Activated CD8-positive, alpha-beta T cell treated with anti-CD3 and anti-CD28 coated beads, Interleukin-2, amount 10 ng/mL, durations not matched to agents 7 days and 5 days (primary cell): ENCODE measurements at regions not wholly inside any gene's neighbourhood (a gene's known extent, or its start where the extent isn't known, plus 50 kb on each side); places are given as distances from the start of the nearest gene placed in this dataset.

Experiments used
- ATAC-seq: fragments of 150-1000 bp; cut with Tn5 transposase; one replicate; pipeline ENCODE4 v1.10.0; 2021; ENCODE audit warnings: moderate library complexity
- CTCF ChIA-PET: fragments of 350-600 bp; sonication (Branson Sonifier 250); formaldehyde crosslinking; loops from one replicate; lab custom pipeline; 2021; ENCODE audit warnings: antibody characterized with exemption; lab: Charles Lee
- POLR2A ChIA-PET: fragments of 350-600 bp; sonication (Branson Sonifier 250); formaldehyde crosslinking; loops from one replicate; lab custom pipeline; 2021; ENCODE audit warnings: antibody characterized with exemption; lab: Charles Lee
- DNase-seq: peaks from one replicate; pipeline ENCODE4 v3.0.0-alpha.2; 2020
- H3K27ac Mint-ChIP-seq: one replicate; pipeline ENCODE4 v1.8.0; 2021; ENCODE audit warnings: mild to moderate bottlenecking, mixed read lengths
- H3K27me3 Mint-ChIP-seq: one replicate; pipeline ENCODE4 v1.8.0; 2021; ENCODE audit warnings: low read depth, mixed read lengths
- H3K36me3 Mint-ChIP-seq: one replicate; pipeline ENCODE4 v1.8.0; 2021; ENCODE audit warnings: low read depth, mixed read lengths
- H3K4me1 Mint-ChIP-seq: one replicate; pipeline ENCODE4 v1.8.0; 2021; ENCODE audit warnings: low read depth, mixed read lengths
- H3K4me3 Mint-ChIP-seq: one replicate; pipeline ENCODE4 v1.8.0; 2021; ENCODE audit warnings: mild to moderate bottlenecking, mixed read lengths
- H3K9me3 Mint-ChIP-seq: one replicate; pipeline ENCODE4 v1.8.0; 2022; ENCODE audit warnings: mixed read lengths; ENCODE audit not compliant: insufficient read depth

DNA sequence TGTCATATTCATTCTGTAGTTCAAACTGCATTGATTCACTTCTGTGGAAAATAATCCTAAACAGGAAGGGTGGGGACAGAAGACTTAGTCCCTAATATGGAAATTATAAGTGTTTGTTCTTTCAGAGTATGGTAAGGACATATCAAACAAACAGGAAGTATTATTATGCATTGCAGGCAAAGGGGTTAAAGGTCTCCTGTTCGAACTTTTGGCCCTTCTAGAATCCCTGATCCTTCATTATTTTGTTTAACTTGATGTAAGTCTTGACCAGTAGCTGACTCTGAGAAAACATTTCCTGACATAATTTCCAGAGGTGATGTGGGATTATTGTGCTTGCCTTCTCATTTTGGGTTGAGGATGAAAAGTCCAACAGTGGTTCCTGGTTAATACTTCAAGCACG, 215.4 kb upstream of the ADGRL2 start:
- Mint-ChIP-seq H3K4me1 (no peaks in the 10 kb centered on the region), H3K27ac (no peak overlapping the region), H3K36me3 (no peaks in the 10 kb centered on the region), H3K9me3 (no peaks in the 10 kb centered on the region), H3K27me3 (no peaks in the 10 kb centered on the region), H3K4me3 (no peak overlapping the region)
- CTCF ChIA-PET, result no interaction called here
- POLR2A ChIA-PET, result no interaction called here
- no peak for DNase-seq
- ATAC-seq, result no peak

DNA sequence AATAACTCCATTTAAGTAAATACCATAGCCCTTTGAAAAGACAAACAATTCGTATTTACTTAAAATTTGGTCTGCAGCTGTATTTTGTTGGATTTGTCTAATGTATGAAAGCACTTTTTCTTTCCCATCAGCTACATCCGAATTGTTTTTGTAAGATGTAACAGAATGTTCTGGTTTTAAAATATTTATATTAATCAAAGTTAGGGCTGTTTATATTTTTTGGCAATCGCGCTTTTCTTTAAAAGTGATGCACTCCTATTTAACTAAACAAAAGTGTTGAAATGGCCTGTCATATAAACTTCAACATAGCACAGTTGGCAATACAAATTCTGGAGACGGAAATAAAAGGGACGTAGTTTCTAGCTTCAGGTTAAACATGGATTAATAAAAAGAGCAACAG, 216.3 kb upstream of the ADGRL2 start:
- POLR2A ChIA-PET, result no interaction called here
- H3K27ac Mint-ChIP-seq, result no peak overlapping the region
- H3K36me3 Mint-ChIP-seq, result no peaks in the 10 kb centered on the region
- H3K27me3 Mint-ChIP-seq, result no peaks in the 10 kb centered on the region
- no peak for ATAC-seq
- DNase-seq, result no peak
- no peaks in the 10 kb centered on the region for H3K9me3 Mint-ChIP-seq
- H3K4me1 Mint-ChIP-seq, result no peaks in the 10 kb centered on the region
- no peak overlapping the region for H3K4me3 Mint-ChIP-seq
- CTCF ChIA-PET, result no interaction called here

DNA sequence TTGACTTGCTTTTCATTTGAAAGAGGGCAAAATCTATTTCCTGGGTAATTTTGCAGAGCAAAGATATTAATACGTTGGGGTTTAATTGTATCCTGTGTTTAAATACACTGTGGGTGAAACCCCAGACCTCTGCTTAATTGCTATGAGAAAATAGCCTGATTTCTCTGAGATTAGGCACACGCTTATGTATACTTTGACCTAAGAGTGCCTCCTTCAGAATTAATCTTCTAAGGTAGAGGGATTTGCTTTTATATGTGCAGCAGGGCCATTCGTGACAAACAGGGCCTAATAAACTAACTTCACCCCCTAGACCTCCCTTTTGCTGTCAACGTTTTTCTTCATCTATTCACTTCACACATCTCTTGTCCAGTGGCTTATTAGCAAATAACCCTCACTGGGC, 216.9 kb upstream of the ADGRL2 start:
- no peaks in the 10 kb centered on the region for H3K4me1 Mint-ChIP-seq
- no peak overlapping the region for H3K27ac Mint-ChIP-seq
- H3K36me3 Mint-ChIP-seq, result no peaks in the 10 kb centered on the region
- POLR2A ChIA-PET, result no interaction called here
- ATAC-seq (no peak), DNase-seq (no peak)
- no peak overlapping the region for H3K4me3 Mint-ChIP-seq
- CTCF ChIA-PET, result no interaction called here
- H3K27me3 Mint-ChIP-seq, result no peaks in the 10 kb centered on the region
- H3K9me3 Mint-ChIP-seq, result no peaks in the 10 kb centered on the region

DNA sequence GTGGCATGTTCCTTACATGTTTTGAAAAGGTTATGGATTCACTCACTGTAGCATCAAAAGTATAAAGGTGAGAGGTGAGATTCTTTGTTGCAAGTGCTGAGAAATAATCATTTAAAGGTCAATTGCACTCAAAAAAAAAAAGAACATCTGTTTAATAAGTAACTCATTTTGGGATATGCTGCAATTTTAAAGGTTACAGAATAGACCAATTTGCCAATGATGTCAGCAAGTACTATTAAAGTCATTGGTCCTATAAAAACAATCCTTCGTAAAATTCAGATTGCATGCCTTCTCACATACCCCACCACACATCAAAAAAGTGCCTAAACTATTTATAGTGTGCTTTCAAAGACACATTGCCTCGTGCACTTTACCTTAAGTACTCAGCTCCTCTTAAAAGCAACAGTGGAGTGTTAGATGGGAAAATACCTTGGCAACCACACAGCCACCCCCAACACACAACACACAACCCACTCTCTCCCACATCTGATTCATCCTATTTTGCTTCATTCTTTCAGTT, 218.2 kb upstream of the ADGRL2 start:
- H3K4me3 Mint-ChIP-seq, result no peak overlapping the region
- CTCF ChIA-PET, result no interaction called here
- H3K36me3 Mint-ChIP-seq, result no peaks in the 10 kb centered on the region
- no peaks in the 10 kb centered on the region for H3K9me3 Mint-ChIP-seq
- no peaks in the 10 kb centered on the region for H3K4me1 Mint-ChIP-seq
- no peak for DNase-seq
- no peak overlapping the region for H3K27ac Mint-ChIP-seq
- no peak for ATAC-seq
- POLR2A ChIA-PET, result no interaction called here
- H3K27me3 Mint-ChIP-seq, result no peaks in the 10 kb centered on the region

DNA sequence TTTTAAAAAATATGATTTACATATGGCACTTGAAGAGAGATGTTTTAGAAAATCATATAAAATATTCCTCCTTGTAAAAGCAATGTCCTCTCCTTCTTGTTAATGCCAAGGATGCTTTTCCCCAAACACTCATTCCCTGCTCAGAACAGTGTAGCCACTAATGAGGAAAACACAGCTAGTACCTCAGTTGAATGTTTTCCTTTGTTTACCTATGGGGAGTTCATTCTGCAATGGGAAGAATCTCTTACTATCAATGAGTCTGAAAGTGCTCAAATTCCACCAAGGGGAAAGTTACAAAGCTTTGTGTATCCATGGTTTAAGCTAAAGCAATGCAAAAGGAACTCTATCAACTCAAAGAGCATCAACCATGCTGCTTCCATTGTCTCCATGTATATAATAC, 221.9 kb upstream of the ADGRL2 start:
- ChIA-PET POLR2A (no interaction called here), CTCF (no interaction called here)
- ATAC-seq (no peak), DNase-seq (no peak)
- H3K4me3 Mint-ChIP-seq, result no peak overlapping the region
- H3K27me3 Mint-ChIP-seq, result no peaks in the 10 kb centered on the region
- H3K9me3 Mint-ChIP-seq, result no peaks in the 10 kb centered on the region
- H3K36me3 Mint-ChIP-seq, result no peaks in the 10 kb centered on the region
- H3K4me1 Mint-ChIP-seq, result no peaks in the 10 kb centered on the region
- no peak overlapping the region for H3K27ac Mint-ChIP-seq

DNA sequence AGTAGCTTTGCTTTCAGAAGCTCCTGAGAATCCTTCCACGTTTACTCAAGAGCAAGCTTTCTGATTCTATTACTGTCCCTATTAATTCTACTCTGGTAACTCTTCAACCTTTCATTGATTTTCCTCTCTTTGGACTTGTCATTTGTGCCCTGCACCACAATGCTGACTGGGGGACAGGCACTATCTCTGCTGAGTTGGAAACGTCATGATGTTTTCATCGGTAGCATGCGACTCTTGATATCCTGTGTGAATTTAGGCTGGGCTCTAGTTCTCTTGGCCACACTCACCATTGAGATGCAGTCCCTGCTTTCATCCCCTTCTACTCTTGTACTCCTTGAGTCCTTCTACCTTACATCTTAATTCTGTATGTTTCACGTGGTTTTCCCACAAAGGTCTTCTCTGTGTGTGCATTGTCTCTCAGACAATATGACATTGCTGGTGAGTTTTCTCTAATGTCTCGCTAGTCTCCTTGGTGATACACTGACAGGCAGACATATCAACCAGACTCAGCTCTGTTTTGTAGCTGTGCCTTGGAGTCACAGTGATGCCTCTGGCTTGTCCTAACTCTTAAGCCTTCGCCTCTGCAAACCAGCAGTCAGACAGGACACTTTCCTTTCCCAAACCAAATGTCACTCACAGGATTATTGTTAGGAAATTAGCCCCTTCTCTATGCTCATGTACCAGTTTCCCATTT, 223.6 kb upstream of the ADGRL2 start:
- ChIA-PET POLR2A (no interaction called here), CTCF (no interaction called here)
- DNase-seq, result no peak
- H3K4me3 Mint-ChIP-seq, result no peak overlapping the region
- H3K27ac Mint-ChIP-seq, result no peak overlapping the region
- no peaks in the 10 kb centered on the region for H3K27me3 Mint-ChIP-seq
- H3K9me3 Mint-ChIP-seq, result no peaks in the 10 kb centered on the region
- ATAC-seq, result no peak
- H3K36me3 Mint-ChIP-seq, result no peaks in the 10 kb centered on the region
- H3K4me1 Mint-ChIP-seq, result no peaks in the 10 kb centered on the region

DNA sequence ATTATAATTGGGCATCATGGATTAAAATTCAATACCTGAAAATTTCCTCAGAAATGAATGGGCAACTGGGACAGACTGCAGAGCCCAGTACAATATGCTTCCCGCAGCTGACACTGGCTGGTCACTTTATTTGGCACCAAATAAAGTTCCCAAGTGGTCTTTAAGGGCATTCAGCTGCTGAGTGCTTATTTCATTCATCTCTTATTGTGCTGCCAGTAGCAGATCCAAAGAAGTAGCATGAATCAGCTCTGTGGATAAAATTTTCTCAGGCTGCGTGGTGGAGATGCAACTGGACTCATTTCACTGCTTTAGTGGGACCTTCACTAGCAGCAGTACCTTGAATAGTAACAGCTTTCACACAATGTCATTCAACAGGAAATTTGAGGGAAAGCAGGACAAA, 226.3 kb upstream of the ADGRL2 start:
- H3K9me3 Mint-ChIP-seq, result no peaks in the 10 kb centered on the region
- H3K27me3 Mint-ChIP-seq, result no peaks in the 10 kb centered on the region
- ChIA-PET POLR2A (no interaction called here), CTCF (no interaction called here)
- H3K4me1 Mint-ChIP-seq, result no peaks in the 10 kb centered on the region
- DNase-seq, result no peak
- H3K27ac Mint-ChIP-seq, result no peak overlapping the region
- H3K36me3 Mint-ChIP-seq, result no peaks in the 10 kb centered on the region
- no peak overlapping the region for H3K4me3 Mint-ChIP-seq
- ATAC-seq, result no peak

DNA sequence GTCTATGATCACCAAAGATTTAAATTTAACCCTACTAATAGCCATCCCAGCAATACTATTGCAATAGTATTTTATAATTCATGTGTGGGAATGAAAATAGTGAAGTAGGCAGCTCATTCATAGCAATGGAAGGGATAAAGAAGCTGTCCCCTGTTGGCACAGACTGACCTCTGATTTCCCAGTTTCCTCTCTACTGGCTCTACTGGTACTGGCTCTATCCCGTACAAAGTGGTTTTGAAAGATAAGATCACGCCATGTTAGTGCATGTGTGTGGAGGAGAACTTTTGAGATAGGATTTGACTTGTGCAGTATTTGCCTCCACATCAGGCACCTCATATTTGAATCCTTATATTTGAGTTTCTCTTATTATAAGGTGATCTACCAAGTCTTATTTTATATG, 227.3 kb upstream of the ADGRL2 start:
- no peaks in the 10 kb centered on the region for H3K36me3 Mint-ChIP-seq
- POLR2A ChIA-PET, result no interaction called here
- H3K27ac Mint-ChIP-seq, result no peak overlapping the region
- ATAC-seq (no peak), DNase-seq (no peak)
- H3K4me1 Mint-ChIP-seq, result no peaks in the 10 kb centered on the region
- CTCF ChIA-PET, result no interaction called here
- no peaks in the 10 kb centered on the region for H3K27me3 Mint-ChIP-seq
- no peak overlapping the region for H3K4me3 Mint-ChIP-seq
- no peaks in the 10 kb centered on the region for H3K9me3 Mint-ChIP-seq

DNA sequence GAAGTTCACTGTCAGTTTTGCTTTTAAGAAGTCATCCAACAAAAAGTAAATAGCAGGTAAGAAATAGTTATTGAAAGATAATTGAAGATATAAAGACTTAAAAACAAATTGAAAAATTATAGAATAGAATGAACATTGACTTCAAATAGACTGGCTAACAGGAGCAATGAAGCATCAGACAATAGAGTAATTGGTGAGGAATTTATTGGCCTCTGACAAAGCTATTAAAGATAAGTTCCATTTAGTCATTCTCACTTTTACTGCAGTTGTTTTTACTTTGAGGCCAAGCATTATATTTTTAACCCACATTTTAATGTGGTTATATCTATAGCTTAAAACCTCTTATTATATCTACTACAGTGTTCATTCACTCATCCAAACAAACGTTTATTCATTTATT, 228.8 kb upstream of the ADGRL2 start:
- no peak overlapping the region for H3K27ac Mint-ChIP-seq
- ATAC-seq (no peak), DNase-seq (no peak)
- H3K9me3 Mint-ChIP-seq, result no peaks in the 10 kb centered on the region
- no peaks in the 10 kb centered on the region for H3K4me1 Mint-ChIP-seq
- POLR2A ChIA-PET, result no interaction called here
- no peak overlapping the region for H3K4me3 Mint-ChIP-seq
- no peaks in the 10 kb centered on the region for H3K36me3 Mint-ChIP-seq
- CTCF ChIA-PET, result no interaction called here
- H3K27me3 Mint-ChIP-seq, result no peaks in the 10 kb centered on the region

DNA sequence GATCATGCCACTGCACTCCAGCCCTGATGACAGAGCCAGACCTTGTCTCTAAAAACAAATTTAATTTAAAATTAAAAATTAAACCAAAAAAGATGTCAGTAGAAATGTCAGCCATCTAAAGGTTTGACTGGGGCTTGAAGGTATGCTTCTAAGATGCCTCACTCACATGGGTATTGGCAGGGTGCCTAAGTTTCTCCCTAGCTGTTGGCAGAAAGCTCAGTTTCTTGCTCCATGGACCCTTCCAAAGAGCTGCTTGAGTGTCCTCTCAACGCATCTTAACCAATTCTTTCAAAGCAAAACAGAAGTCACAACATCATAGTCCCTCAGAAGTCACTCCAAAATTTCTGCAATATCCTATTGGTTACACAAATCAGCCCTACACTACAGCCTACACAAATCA, 231.0 kb upstream of the ADGRL2 start:
- POLR2A ChIA-PET, result no interaction called here
- no peaks in the 10 kb centered on the region for H3K4me1 Mint-ChIP-seq
- no peak overlapping the region for H3K4me3 Mint-ChIP-seq
- H3K36me3 Mint-ChIP-seq, result no peaks in the 10 kb centered on the region
- H3K27me3 Mint-ChIP-seq, result no peaks in the 10 kb centered on the region
- CTCF ChIA-PET, result no interaction called here
- no peaks in the 10 kb centered on the region for H3K9me3 Mint-ChIP-seq
- DNase-seq (no peak), ATAC-seq (no peak)
- H3K27ac Mint-ChIP-seq, result no peak overlapping the region

DNA sequence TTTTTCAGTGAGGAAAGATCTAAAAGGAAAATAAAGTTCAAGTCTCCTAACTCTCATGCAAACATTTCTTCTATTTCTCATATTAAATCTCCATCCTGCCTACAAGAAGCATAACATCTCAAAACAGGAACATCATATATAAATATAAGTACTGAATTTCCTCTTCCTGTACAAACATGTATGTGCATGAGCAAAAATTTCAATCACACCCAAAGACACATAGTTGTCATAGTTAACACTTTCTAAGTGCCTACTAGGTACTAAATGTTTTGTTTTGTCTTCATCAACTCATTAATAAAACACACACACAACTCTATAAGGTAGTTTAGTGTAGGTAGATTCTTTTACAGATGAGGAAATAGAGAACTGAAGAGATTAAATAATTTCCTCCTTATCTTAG, 237.1 kb upstream of the ADGRL2 start:
- DNase-seq (no peak), ATAC-seq (no peak)
- ChIA-PET CTCF (no interaction called here), POLR2A (no interaction called here)
- H3K27ac Mint-ChIP-seq, result no peak overlapping the region
- H3K36me3 Mint-ChIP-seq, result no peaks in the 10 kb centered on the region
- no peaks in the 10 kb centered on the region for H3K9me3 Mint-ChIP-seq
- H3K27me3 Mint-ChIP-seq, result no peaks in the 10 kb centered on the region
- H3K4me1 Mint-ChIP-seq, result no peaks in the 10 kb centered on the region
- H3K4me3 Mint-ChIP-seq, result no peak overlapping the region

DNA sequence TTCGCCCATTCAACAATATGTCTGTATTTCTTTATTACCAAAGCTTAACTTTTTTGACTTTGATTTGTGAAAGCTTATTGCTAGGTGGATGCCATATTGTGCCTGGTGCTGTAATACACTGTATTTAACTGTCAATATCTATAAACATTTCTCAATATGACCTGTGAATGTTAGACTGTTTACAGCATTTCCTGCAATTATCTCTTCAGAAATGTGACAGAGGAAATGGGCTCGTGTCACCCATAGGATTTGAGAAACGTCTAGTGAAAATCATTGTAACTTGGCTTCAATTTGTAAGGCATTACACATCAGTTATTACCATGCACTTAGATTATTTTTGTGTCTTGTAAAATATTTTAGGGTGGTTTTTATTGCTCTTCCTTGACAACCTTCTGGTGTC, 237.8 kb upstream of the ADGRL2 start:
- POLR2A ChIA-PET, result no interaction called here
- Mint-ChIP-seq H3K27ac (no peak overlapping the region), H3K27me3 (no peaks in the 10 kb centered on the region), H3K4me1 (no peaks in the 10 kb centered on the region), H3K36me3 (no peaks in the 10 kb centered on the region), H3K4me3 (no peak overlapping the region), H3K9me3 (no peaks in the 10 kb centered on the region)
- ATAC-seq, result no peak
- CTCF ChIA-PET, result no interaction called here
- no peak for DNase-seq

DNA sequence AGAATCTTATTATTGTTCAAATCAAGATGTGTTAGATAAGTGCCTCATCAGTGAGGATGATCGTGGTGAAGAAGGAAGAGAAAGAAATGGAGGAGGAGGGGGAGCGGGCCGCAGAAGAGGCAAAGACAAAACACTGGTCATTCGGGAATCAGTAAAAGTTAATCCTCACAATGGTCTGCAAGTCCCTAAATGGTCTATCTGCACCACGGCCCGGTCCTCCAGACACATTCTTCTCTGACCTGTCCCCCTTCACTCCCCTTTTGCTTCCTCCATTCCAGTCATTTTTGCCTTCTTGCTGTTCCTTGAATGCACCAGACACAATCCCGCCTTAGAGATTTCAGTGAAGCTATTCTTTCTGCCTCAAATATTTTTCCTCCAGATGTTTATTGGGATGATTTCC, 240.1 kb upstream of the ADGRL2 start:
- Mint-ChIP-seq H3K36me3 (no peaks in the 10 kb centered on the region), H3K27ac (no peak overlapping the region), H3K4me3 (no peak overlapping the region), H3K4me1 (no peaks in the 10 kb centered on the region), H3K27me3 (no peaks in the 10 kb centered on the region), H3K9me3 (peaks cover 4% of the 10 kb centered on the region)
- no peak for DNase-seq
- ChIA-PET CTCF (no interaction called here), POLR2A (no interaction called here)
- ATAC-seq, result no peak
